Smooth muscle cell (in vitro differentiated cells): ENCODE measurements at regions not wholly inside any gene's neighbourhood (a gene's known extent, or its start where the extent isn't known, plus 50 kb on each side); places are given as distances from the start of the nearest gene placed in this dataset.
"Not testable (repeated sequence)": the region's sequence is repeated elsewhere in the genome, so short reads cannot be mapped to it uniquely, and the experiment has no call there.

Experiments used
- DNase-seq: peaks from one replicate; lab custom pipeline; 2025; ENCODE audit not compliant: unreplicated experiment; lab: John Stamatoyannopoulos, UW
- H2AFZ ChIP-seq: fragments of 200-600 bp; sonication (generic); 2 replicates; pipeline ENCODE4 v1.6.0; 2016; ENCODE audit warnings: antibody characterized with exemption, low read depth, mild to moderate bottlenecking
- H3F3A ChIP-seq: fragments of 200-600 bp; sonication (generic); 2 replicates; pipeline ENCODE4 v1.6.0; 2017; ENCODE audit warnings: antibody characterized with exemption, low read depth
- H3K27ac ChIP-seq: fragments of 200-600 bp; sonication (generic); 2 replicates; pipeline ENCODE4 v1.5.1; 2016; ENCODE audit warnings: low read depth, mild to moderate bottlenecking
- H3K27me3 ChIP-seq: fragments of 200-600 bp; sonication (generic); 2 replicates; pipeline ENCODE4 v1.6.1; 2016; ENCODE audit warnings: low read depth, mild to moderate bottlenecking
- H3K36me3 ChIP-seq: fragments of 200-600 bp; sonication (generic); 2 replicates; pipeline ENCODE4 v1.5.1; 2016; ENCODE audit warnings: low read depth
- H3K4me1 ChIP-seq: fragments of 200-600 bp; sonication (generic); 2 replicates; pipeline ENCODE4 v1.5.1; 2016; ENCODE audit warnings: low read depth
- H3K4me2 ChIP-seq: fragments of 200-600 bp; sonication (generic); 2 replicates; pipeline ENCODE4 v1.6.0; 2016; ENCODE audit warnings: mild to moderate bottlenecking
- H3K4me3 ChIP-seq: fragments of 200-600 bp; sonication (generic); 2 replicates; pipeline ENCODE4 v1.5.1; 2016; ENCODE audit warnings: mild to moderate bottlenecking
- H3K79me2 ChIP-seq: fragments of 200-600 bp; sonication (generic); 2 replicates; pipeline ENCODE4 v1.6.0; 2016; ENCODE audit warnings: low read depth, mild to moderate bottlenecking
- H3K9ac ChIP-seq: fragments of 200-600 bp; sonication (generic); 2 replicates; pipeline ENCODE4 v1.6.0; 2016; ENCODE audit warnings: low read depth
- H3K9me3 ChIP-seq: fragments of 200-600 bp; sonication (generic); replicated peaks from 2 replicates; pipeline ENCODE4 v1.5.1; 2016; ENCODE audit warnings: low read depth
- H4K20me1 ChIP-seq: fragments of 200-600 bp; sonication (generic); 2 replicates; pipeline ENCODE4 v1.6.0; 2016; ENCODE audit warnings: low read depth
- WGBS: methylation state at CpG from one replicate; pipeline ENCODE4 v1.1.7; 2016; ENCODE audit warnings: low lambda C conversion rate; 5-methylcytosine and 5-hydroxymethylcytosine counted together
- TF ChIP-seq, protein P1 (sequence below): fragments of 200-600 bp; sonication (generic); IDR thresholded peaks from 2 replicates; pipeline ENCODE4 v1.5.1; 2017; ENCODE audit warnings: borderline replicate concordance, mild to moderate bottlenecking, antibody characterized with exemption; ENCODE audit not compliant: insufficient read depth, poor library complexity, severe bottlenecking

DNA sequence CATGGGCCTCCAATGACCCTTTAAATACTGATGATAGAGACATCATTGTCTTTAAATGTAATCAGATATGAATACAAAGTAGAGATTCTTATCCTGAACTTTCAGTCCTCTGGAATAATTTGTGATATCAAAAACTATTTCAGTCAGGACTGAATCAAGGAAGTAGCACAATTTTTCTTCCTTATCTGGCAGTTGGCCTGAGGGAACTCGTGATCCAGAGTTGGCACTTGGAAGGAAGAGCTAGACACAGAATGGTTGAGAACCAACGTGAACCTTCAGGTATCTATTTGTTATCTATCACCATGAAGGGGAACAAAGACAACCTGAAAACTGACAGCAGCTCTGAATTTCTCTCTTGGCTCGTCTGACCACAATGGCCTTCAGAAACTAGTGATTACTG lies 269.3 kb downstream of the PRDM9 start:
- no peak overlapping the region for H2AFZ ChIP-seq

DNA sequence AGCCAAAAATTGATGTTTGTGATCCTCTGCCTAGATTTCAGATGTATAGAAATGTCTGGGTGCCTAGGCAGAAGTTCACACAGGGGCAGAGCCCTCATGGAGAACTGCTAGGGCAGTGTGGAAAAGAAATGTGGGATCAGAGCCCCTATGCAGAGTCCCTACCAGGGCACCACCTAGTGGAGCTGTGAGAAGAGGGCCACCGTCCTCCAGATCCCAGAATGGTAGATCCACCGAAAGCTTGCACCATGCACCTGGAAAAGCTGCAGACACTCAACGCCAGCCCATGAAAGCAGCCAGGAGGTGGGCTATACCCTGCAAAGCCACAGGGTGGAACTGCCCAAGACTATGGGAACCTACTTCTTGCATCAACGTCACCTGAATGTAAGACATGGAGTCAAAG lies 292.9 kb downstream of the PRDM9 start:
- not testable (repeated sequence) for H2AFZ ChIP-seq, H3K79me2 ChIP-seq, DNase-seq, H3K9ac ChIP-seq, H3K4me3 ChIP-seq, H3K36me3 ChIP-seq, H3K4me1 ChIP-seq, H3K9me3 ChIP-seq, H3K4me2 ChIP-seq, H4K20me1 ChIP-seq, H3K27me3 ChIP-seq, H3K27ac ChIP-seq, H3F3A ChIP-seq
- WGBS: 82% methylated on average over 4 of the region's 4 CpGs

More for the DNA sequence above, 269.3 kb downstream of the PRDM9 start:
- Histone ChIP-seq H3K36me3 (no peaks in the 10 kb centered on the region), H3K4me3 (no peak overlapping the region), H3K79me2 (no peaks in the 10 kb centered on the region), H3K4me1 (no peaks in the 10 kb centered on the region), H3K9me3 (no peaks in the 10 kb centered on the region), H3K4me2 (no peak overlapping the region), H3K27me3 (no peaks in the 10 kb centered on the region), H3K9ac (no peak overlapping the region), H3K27ac (no peak overlapping the region), H4K20me1 (no peaks in the 10 kb centered on the region), H3F3A (no peaks in the 10 kb centered on the region)
- TF ChIP-seq, protein P1, sequence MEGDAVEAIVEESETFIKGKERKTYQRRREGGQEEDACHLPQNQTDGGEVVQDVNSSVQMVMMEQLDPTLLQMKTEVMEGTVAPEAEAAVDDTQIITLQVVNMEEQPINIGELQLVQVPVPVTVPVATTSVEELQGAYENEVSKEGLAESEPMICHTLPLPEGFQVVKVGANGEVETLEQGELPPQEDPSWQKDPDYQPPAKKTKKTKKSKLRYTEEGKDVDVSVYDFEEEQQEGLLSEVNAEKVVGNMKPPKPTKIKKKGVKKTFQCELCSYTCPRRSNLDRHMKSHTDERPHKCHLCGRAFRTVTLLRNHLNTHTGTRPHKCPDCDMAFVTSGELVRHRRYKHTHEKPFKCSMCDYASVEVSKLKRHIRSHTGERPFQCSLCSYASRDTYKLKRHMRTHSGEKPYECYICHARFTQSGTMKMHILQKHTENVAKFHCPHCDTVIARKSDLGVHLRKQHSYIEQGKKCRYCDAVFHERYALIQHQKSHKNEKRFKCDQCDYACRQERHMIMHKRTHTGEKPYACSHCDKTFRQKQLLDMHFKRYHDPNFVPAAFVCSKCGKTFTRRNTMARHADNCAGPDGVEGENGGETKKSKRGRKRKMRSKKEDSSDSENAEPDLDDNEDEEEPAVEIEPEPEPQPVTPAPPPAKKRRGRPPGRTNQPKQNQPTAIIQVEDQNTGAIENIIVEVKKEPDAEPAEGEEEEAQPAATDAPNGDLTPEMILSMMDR: no peak
- WGBS: 82% methylated on average over 3 of the region's 3 CpGs
- DNase-seq: no peak

DNA sequence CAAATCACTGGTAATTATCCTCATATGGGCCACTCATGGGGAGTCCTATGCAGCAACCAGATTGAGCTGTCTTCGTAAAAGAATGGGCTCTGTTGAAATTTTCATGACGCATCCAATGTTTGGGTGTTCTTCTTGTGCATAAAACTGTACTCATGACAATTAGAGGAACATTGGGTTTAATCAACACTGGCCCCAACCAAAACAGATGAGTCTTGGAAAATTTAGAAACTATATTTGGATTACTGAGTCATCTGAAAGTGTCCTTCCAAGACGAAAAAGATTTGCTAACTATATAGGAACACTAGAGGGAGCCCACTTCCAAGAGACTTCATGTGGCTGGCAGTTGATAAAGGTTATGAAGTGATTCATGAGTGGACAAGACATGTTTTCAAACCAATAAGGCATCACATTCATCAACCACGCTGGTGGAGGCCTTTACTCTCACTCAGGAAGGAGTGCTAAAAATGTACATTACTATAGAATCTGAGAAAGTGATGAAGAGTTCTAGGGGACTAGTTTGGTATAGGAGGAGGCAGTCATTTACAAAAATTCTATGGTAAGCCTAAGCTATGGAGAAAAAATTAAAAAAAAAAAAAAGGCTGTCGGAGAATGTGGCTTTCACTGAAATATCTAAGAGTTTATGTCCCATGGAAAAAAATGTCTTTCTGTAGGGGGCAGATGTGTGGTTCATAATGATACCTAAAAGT lies 313.5 kb downstream of the PRDM9 start:
- Histone ChIP-seq H4K20me1 (no peaks in the 10 kb centered on the region), H2AFZ (no peak overlapping the region), H3K9ac (no peak overlapping the region), H3K36me3 (no peaks in the 10 kb centered on the region), H3K79me2 (no peaks in the 10 kb centered on the region), H3K4me3 (no peak overlapping the region), H3K4me2 (no peak overlapping the region), H3F3A (no peaks in the 10 kb centered on the region), H3K9me3 (no peaks in the 10 kb centered on the region), H3K27me3 (no peaks in the 10 kb centered on the region), H3K27ac (no peak overlapping the region), H3K4me1 (no peaks in the 10 kb centered on the region)
- TF ChIP-seq, protein P1: peak; percentile 60
- 47% methylated on average over 5 of the region's 5 CpGs for WGBS
- DNase-seq: no peak

DNA sequence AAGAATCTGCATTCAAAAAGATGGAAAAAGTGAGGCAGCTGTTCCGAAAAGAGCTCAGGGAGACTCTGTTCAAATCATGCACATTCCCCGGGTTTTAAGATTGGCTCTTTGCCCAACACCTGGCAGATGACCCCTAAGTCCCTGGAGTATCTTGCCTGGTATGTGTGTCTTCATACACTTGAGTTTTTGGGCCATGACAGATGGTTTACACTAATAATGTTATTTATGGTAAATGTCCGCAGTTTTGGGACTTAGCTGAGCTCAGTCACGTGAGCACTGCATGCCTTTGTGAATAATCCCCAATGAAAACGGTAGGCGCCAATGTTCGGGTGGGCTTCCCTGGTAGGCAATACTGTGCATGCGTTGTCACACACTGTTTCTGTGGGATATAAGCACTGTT lies 316.1 kb downstream of the PRDM9 start:
- Histone ChIP-seq H3K27ac (no peak overlapping the region), H4K20me1 (no peaks in the 10 kb centered on the region), H3K79me2 (no peaks in the 10 kb centered on the region), H3F3A (no peaks in the 10 kb centered on the region), H2AFZ (no peak overlapping the region), H3K4me3 (no peak overlapping the region), H3K4me1 (no peaks in the 10 kb centered on the region), H3K4me2 (no peak overlapping the region), H3K9ac (no peak overlapping the region), H3K36me3 (no peaks in the 10 kb centered on the region), H3K9me3 (no peaks in the 10 kb centered on the region), H3K27me3 (no peaks in the 10 kb centered on the region)
- DNase-seq: no peak
- TF ChIP-seq, protein P1: no peak
- 91% methylated on average over 8 of the region's 8 CpGs for WGBS
